Neural cell (in vitro differentiated cells): ENCODE measurements at regions not wholly inside any gene's neighbourhood (a gene's known extent, or its start where the extent isn't known, plus 50 kb on each side); places are given as distances from the start of the nearest gene placed in this dataset.

Experiments
- H2AFZ ChIP-seq: fragments of 200-600, 300-800 bp; sonication (generic), shearing (Covaris generic); 2 replicates; pipeline ENCODE4 v1.6.0; 2014; ENCODE audit warnings: low read depth, mild to moderate bottlenecking, antibody characterized with exemption, low read length, moderate library complexity
- H3F3A ChIP-seq: fragments of 200-600 bp; shearing (Covaris generic); 2 replicates; pipeline ENCODE4 v1.6.1; 2016; ENCODE audit warnings: mild to moderate bottlenecking, moderate library complexity, mixed read lengths, antibody characterized with exemption, low read length; ENCODE audit not compliant: insufficient read depth, poor library complexity, severe bottlenecking
- H3K27ac ChIP-seq: fragments of 200-600, 300-800 bp; sonication (generic), shearing (Covaris generic); 2 replicates; pipeline ENCODE4 v1.5.1; 2014; ENCODE audit warnings: mild to moderate bottlenecking, low read length, moderate library complexity
- H3K27me3 ChIP-seq: fragments of 300-800, 200-600 bp; sonication (generic), shearing (Covaris generic); 2 replicates; pipeline ENCODE4 v1.6.0; 2014; ENCODE audit warnings: mild to moderate bottlenecking, low read depth, low read length, moderate library complexity; ENCODE audit not compliant: insufficient read depth
- H3K36me3 ChIP-seq: fragments of 300-800, 200-600 bp; sonication (generic), shearing (Covaris generic); 2 replicates; pipeline ENCODE4 v1.5.1; 2014; ENCODE audit warnings: mild to moderate bottlenecking, antibody characterized with exemption, low read length, moderate library complexity; ENCODE audit not compliant: insufficient read depth
- H3K4me2 ChIP-seq: fragments of 300-800, 200-600 bp; sonication (generic), shearing (Covaris generic); 2 replicates; pipeline ENCODE4 v1.6.0; 2014; ENCODE audit warnings: mild to moderate bottlenecking, low read length
- H3K4me3 ChIP-seq: fragments of 300-800, 200-600 bp; sonication (generic), shearing (Covaris generic); 2 replicates; pipeline ENCODE4 v1.5.1; 2014; ENCODE audit warnings: mild to moderate bottlenecking, low read length, moderate library complexity
- H3K79me2 ChIP-seq: fragments of 200-600 bp; shearing (Covaris generic); replicated peaks from 2 replicates; pipeline ENCODE4 v1.6.0; 2014; ENCODE audit warnings: mild to moderate bottlenecking, low read length, moderate library complexity; ENCODE audit not compliant: insufficient read depth
- H3K9ac ChIP-seq: fragments of 300-800, 200-600 bp; sonication (generic), shearing (Covaris generic); 2 replicates; pipeline ENCODE4 v1.6.1; 2016; ENCODE audit warnings: mild to moderate bottlenecking, low read length, mixed read lengths
- H3K9me2 ChIP-seq: fragments of 200-600 bp; shearing (Covaris generic); 2 replicates; pipeline ENCODE4 v1.6.1; 2016; ENCODE audit warnings: mild to moderate bottlenecking, low read length, mixed read lengths; ENCODE audit not compliant: insufficient read depth
- H3K9me3 ChIP-seq: fragments of 200-600, 300-800 bp; sonication (generic), shearing (Covaris generic); 2 replicates; pipeline ENCODE4 v1.6.1; 2016; ENCODE audit warnings: mild to moderate bottlenecking, mixed run types, low read length, moderate library complexity, mixed read lengths
- H4K20me1 ChIP-seq: fragments of 200-600 bp; shearing (Covaris generic); 2 replicates; pipeline ENCODE4 v1.6.1; 2016; ENCODE audit warnings: mild to moderate bottlenecking, mixed run types; ENCODE audit not compliant: insufficient read depth
- EP300 ChIP-seq: fragments of 450-650 bp; conservative IDR thresholded peaks from 2 replicates; pipeline ENCODE4 v1.6.1; 2014; ENCODE audit warnings: antibody characterized with exemption, mild to moderate bottlenecking, moderate library complexity; ENCODE audit not compliant: poor library complexity, severe bottlenecking
- EZH2 ChIP-seq: fragments of 200-600, 300-800 bp; shearing (Covaris generic), sonication (generic); IDR thresholded peaks from 2 replicates; pipeline ENCODE4 v1.6.1; 2014; ENCODE audit warnings: antibody characterized with exemption, low read length, borderline replicate concordance, mild to moderate bottlenecking; ENCODE audit not compliant: insufficient read depth, poor library complexity, severe bottlenecking
- MXI1 ChIP-seq: fragments of 450-650 bp; conservative IDR thresholded peaks from 2 replicates; pipeline ENCODE4 v1.6.1; 2014; ENCODE audit warnings: antibody characterized with exemption, mild to moderate bottlenecking; ENCODE audit not compliant: poor library complexity, severe bottlenecking
- POLR2AphosphoS5 ChIP-seq: IDR thresholded peaks from 2 replicates; pipeline ENCODE4 v1.6.1; 2012
- RAD21 ChIP-seq: fragments of 450-650 bp; conservative IDR thresholded peaks from 2 replicates; pipeline ENCODE4 v1.6.1; 2014; ENCODE audit warnings: antibody characterized with exemption, mild to moderate bottlenecking, moderate library complexity
- REST ChIP-seq: IDR thresholded peaks from 2 replicates; pipeline ENCODE4 v1.6.1; 2012; ENCODE audit warnings: borderline replicate concordance
- SMC3 ChIP-seq: fragments of 450-650 bp; conservative IDR thresholded peaks from 2 replicates; pipeline ENCODE4 v1.6.1; 2014; ENCODE audit warnings: antibody characterized with exemption, mild to moderate bottlenecking, moderate library complexity; ENCODE audit not compliant: poor library complexity
- TAF1 ChIP-seq: IDR thresholded peaks from 2 replicates; pipeline ENCODE4 v1.6.1; 2012; ENCODE audit warnings: low read depth
- TF ChIP-seq, protein P1 (sequence below): fragments of 450-650 bp; IDR thresholded peaks from 2 replicates; pipeline ENCODE4 v1.5.1; 2014; ENCODE audit warnings: antibody characterized with exemption, mild to moderate bottlenecking, moderate library complexity; ENCODE audit not compliant: poor library complexity, severe bottlenecking

DNA sequence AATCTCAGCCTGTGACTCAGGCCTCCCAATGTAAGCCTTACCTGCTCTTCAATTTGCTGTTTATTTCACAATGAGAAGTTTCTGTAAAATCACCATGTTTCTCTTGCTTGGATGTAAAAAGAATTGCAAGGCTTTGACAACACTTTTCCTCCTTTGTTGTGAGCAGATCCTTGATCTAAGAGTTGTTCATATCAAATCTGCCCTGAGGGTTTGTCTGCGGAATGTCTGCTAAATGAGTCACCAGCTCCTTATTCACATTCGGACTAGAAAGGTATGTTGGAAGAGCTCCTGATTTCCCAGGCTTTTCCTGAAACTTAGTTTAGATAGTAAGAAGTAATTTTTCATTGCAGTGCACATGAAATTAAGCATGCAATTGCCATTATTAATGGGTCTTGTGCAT lies 268.2 kb upstream of the TCF4 start:
- Histone ChIP-seq H3K9ac (no peak overlapping the region), H3K4me2 (no peak overlapping the region), H3K27me3 (no peaks in the 10 kb centered on the region), H3K9me2 (no peaks in the 10 kb centered on the region), H3K36me3 (no peaks in the 10 kb centered on the region), H2AFZ (no peak overlapping the region), H4K20me1 (no peaks in the 10 kb centered on the region), H3K9me3 (no peaks in the 10 kb centered on the region), H3K27ac (no peak overlapping the region), H3F3A (no peaks in the 10 kb centered on the region), H3K4me3 (no peak overlapping the region), H3K79me2 (no peaks in the 10 kb centered on the region)
- TF ChIP-seq, protein P1, sequence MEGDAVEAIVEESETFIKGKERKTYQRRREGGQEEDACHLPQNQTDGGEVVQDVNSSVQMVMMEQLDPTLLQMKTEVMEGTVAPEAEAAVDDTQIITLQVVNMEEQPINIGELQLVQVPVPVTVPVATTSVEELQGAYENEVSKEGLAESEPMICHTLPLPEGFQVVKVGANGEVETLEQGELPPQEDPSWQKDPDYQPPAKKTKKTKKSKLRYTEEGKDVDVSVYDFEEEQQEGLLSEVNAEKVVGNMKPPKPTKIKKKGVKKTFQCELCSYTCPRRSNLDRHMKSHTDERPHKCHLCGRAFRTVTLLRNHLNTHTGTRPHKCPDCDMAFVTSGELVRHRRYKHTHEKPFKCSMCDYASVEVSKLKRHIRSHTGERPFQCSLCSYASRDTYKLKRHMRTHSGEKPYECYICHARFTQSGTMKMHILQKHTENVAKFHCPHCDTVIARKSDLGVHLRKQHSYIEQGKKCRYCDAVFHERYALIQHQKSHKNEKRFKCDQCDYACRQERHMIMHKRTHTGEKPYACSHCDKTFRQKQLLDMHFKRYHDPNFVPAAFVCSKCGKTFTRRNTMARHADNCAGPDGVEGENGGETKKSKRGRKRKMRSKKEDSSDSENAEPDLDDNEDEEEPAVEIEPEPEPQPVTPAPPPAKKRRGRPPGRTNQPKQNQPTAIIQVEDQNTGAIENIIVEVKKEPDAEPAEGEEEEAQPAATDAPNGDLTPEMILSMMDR: no peak
- no peak for TF ChIP-seq MXI1
- no peak for TF ChIP-seq POLR2AphosphoS5
- TF ChIP-seq SMC3: no peak
- no peak for TF ChIP-seq RAD21
- TF ChIP-seq EZH2: no peak
- no peak for TF ChIP-seq EP300
- no peak for TF ChIP-seq TAF1

DNA sequence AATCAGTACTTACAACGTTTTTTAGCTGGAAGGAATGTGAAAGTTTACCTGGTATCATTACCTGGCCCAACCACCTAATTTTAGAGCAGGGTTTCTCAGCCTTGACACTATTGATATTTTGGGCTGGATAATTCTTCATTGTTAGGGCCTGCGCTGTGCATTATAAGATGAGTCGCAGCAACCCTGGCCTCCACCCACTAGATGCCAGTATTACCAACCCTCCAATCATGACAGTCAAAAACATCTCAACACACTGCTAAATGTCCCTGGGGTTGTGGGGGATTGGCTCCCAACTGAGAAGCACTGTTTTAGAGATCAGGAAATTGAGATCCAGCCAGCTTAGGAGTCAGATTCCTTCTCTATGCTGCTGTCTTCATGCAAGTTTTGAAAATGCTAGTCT lies 265.3 kb upstream of the TCF4 start:
- H3K79me2 ChIP-seq: no peaks in the 10 kb centered on the region
- H4K20me1 ChIP-seq: no peaks in the 10 kb centered on the region
- H3F3A ChIP-seq: no peaks in the 10 kb centered on the region
- no peak overlapping the region for H3K9ac ChIP-seq
- TF ChIP-seq SMC3: no peak
- TF ChIP-seq EZH2: no peak
- no peak for TF ChIP-seq EP300
- TF ChIP-seq RAD21: no peak
- no peak for TF ChIP-seq MXI1
- TF ChIP-seq, protein P1: no peak
- TF ChIP-seq REST: no peak
- H3K9me3 ChIP-seq: no peaks in the 10 kb centered on the region
- H3K27me3 ChIP-seq: no peaks in the 10 kb centered on the region
- no peaks in the 10 kb centered on the region for H3K9me2 ChIP-seq
- H3K27ac ChIP-seq: no peak overlapping the region
- H3K4me2 ChIP-seq: no peak overlapping the region
- no peak overlapping the region for H3K4me3 ChIP-seq
- no peaks in the 10 kb centered on the region for H3K36me3 ChIP-seq
- no peak overlapping the region for H2AFZ ChIP-seq
